Smooth muscle cell (in vitro differentiated cells): ENCODE measurements at regions not wholly inside any gene's neighbourhood (a gene's known extent, or its start where the extent isn't known, plus 50 kb on each side); places are given as distances from the start of the nearest gene placed in this dataset.

Source experiments
- DNase-seq: peaks from one replicate; lab custom pipeline; 2025; ENCODE audit not compliant: unreplicated experiment; lab: John Stamatoyannopoulos, UW
- H2AFZ ChIP-seq: fragments of 200-600 bp; sonication (generic); 2 replicates; pipeline ENCODE4 v1.6.0; 2016; ENCODE audit warnings: antibody characterized with exemption, low read depth, mild to moderate bottlenecking
- H3F3A ChIP-seq: fragments of 200-600 bp; sonication (generic); 2 replicates; pipeline ENCODE4 v1.6.0; 2017; ENCODE audit warnings: antibody characterized with exemption, low read depth
- H3K27ac ChIP-seq: fragments of 200-600 bp; sonication (generic); 2 replicates; pipeline ENCODE4 v1.5.1; 2016; ENCODE audit warnings: low read depth, mild to moderate bottlenecking
- H3K27me3 ChIP-seq: fragments of 200-600 bp; sonication (generic); 2 replicates; pipeline ENCODE4 v1.6.1; 2016; ENCODE audit warnings: low read depth, mild to moderate bottlenecking
- H3K36me3 ChIP-seq: fragments of 200-600 bp; sonication (generic); 2 replicates; pipeline ENCODE4 v1.5.1; 2016; ENCODE audit warnings: low read depth
- H3K4me1 ChIP-seq: fragments of 200-600 bp; sonication (generic); 2 replicates; pipeline ENCODE4 v1.5.1; 2016; ENCODE audit warnings: low read depth
- H3K4me2 ChIP-seq: fragments of 200-600 bp; sonication (generic); 2 replicates; pipeline ENCODE4 v1.6.0; 2016; ENCODE audit warnings: mild to moderate bottlenecking
- H3K4me3 ChIP-seq: fragments of 200-600 bp; sonication (generic); 2 replicates; pipeline ENCODE4 v1.5.1; 2016; ENCODE audit warnings: mild to moderate bottlenecking
- H3K79me2 ChIP-seq: fragments of 200-600 bp; sonication (generic); 2 replicates; pipeline ENCODE4 v1.6.0; 2016; ENCODE audit warnings: low read depth, mild to moderate bottlenecking
- H3K9ac ChIP-seq: fragments of 200-600 bp; sonication (generic); 2 replicates; pipeline ENCODE4 v1.6.0; 2016; ENCODE audit warnings: low read depth
- H3K9me3 ChIP-seq: fragments of 200-600 bp; sonication (generic); replicated peaks from 2 replicates; pipeline ENCODE4 v1.5.1; 2016; ENCODE audit warnings: low read depth
- H4K20me1 ChIP-seq: fragments of 200-600 bp; sonication (generic); 2 replicates; pipeline ENCODE4 v1.6.0; 2016; ENCODE audit warnings: low read depth
- WGBS: methylation state at CpG from one replicate; pipeline ENCODE4 v1.1.7; 2016; ENCODE audit warnings: low lambda C conversion rate; 5-methylcytosine and 5-hydroxymethylcytosine counted together
- TF ChIP-seq, protein P1 (sequence below): fragments of 200-600 bp; sonication (generic); IDR thresholded peaks from 2 replicates; pipeline ENCODE4 v1.5.1; 2017; ENCODE audit warnings: borderline replicate concordance, mild to moderate bottlenecking, antibody characterized with exemption; ENCODE audit not compliant: insufficient read depth, poor library complexity, severe bottlenecking

DNA sequence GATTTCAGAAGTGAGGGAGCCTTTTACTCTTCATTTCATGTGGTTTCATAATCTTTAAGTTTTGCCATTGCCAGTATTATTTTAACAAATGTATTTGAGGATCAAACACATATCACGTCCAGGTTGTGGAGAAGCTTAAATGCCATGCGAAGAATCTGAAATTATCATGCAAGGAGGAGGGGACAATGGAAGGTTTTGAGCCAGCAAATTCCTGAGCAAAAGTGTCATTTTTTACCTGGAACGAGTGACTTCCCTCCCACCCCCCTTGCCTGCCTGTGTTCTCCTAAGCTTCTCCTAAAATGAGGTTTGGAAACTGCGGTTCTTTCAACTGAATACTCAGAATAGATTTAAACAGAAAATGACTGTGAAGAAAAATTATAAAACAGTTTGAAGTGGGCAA is 77.6 kb downstream of the C16orf95 start:
- 68% methylated on average over 4 of the region's 4 CpGs for WGBS
- peaks cover 14% of the 10 kb centered on the region for H3K4me1 ChIP-seq
- no peaks in the 10 kb centered on the region for H3K79me2 ChIP-seq
- peak overlapping the region; percentile 71 for H3K4me2 ChIP-seq
- no peaks in the 10 kb centered on the region for H3K36me3 ChIP-seq
- DNase-seq = no peak
- no peaks in the 10 kb centered on the region for H3K27me3 ChIP-seq
- no peaks in the 10 kb centered on the region for H3F3A ChIP-seq
- TF ChIP-seq, protein P1, sequence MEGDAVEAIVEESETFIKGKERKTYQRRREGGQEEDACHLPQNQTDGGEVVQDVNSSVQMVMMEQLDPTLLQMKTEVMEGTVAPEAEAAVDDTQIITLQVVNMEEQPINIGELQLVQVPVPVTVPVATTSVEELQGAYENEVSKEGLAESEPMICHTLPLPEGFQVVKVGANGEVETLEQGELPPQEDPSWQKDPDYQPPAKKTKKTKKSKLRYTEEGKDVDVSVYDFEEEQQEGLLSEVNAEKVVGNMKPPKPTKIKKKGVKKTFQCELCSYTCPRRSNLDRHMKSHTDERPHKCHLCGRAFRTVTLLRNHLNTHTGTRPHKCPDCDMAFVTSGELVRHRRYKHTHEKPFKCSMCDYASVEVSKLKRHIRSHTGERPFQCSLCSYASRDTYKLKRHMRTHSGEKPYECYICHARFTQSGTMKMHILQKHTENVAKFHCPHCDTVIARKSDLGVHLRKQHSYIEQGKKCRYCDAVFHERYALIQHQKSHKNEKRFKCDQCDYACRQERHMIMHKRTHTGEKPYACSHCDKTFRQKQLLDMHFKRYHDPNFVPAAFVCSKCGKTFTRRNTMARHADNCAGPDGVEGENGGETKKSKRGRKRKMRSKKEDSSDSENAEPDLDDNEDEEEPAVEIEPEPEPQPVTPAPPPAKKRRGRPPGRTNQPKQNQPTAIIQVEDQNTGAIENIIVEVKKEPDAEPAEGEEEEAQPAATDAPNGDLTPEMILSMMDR = no peak
- H4K20me1 ChIP-seq = no peaks in the 10 kb centered on the region
- H3K4me3 ChIP-seq = no peak overlapping the region
- no peak overlapping the region for H2AFZ ChIP-seq
- peak overlapping the region; percentile 43 for H3K9ac ChIP-seq
- peak overlapping the region; percentile 77 for H3K27ac ChIP-seq
- no peaks in the 10 kb centered on the region for H3K9me3 ChIP-seq

- Histone ChIP-seq H4K20me1 (no peaks in the 10 kb centered on the region), H3K9me3 (no peaks in the 10 kb centered on the region), H2AFZ (no peak overlapping the region), H3F3A (no peaks in the 10 kb centered on the region), H3K9ac (peak overlapping the region; percentile 25), H3K27me3 (no peaks in the 10 kb centered on the region), H3K36me3 (no peaks in the 10 kb centered on the region), H3K4me1 (peaks cover 14% of the 10 kb centered on the region), H3K79me2 (no peaks in the 10 kb centered on the region), H3K4me2 (peak overlapping the region; percentile 71), H3K27ac (peak overlapping the region; percentile 77), H3K4me3 (no peak overlapping the region)
- TF ChIP-seq, protein P1 = no peak
- WGBS = 37% methylated on average over 14 of the region's 14 CpGs
- DNase-seq = no peak
These were observed 76.7 kb downstream of the C16orf95 start for GRCh38 chr16:87240211-87241136.

DNA sequence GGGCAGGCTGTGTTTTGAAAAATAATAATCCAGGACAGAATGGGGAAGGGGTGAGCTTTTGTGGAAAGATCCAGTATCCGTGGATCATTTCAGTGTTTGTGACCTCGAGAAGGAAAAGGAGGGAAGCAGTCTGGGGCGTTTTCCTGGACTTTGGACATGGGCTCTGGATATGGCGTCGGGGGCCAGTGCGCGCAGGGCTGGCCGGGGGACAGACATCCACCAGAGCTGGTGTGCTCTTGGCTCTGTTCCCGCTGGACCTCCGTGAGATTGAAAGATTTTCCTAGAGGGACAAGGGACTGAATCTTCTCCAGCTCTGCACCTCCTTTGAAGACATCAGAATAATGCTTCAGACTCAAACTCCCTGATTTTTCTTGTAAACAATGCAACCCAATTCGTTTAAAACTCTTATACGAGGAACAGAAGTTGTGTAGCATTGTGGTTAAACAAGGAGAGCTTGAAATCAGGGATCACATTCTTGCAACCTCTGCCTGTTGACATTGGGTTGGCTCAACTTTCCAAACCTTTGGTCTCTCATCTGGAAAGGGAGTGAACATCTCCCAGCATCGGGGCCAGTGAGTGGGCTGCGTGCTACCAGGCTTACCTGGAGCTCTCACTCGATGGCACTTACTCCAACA is 75.9 kb downstream of the C16orf95 start:
- Histone ChIP-seq H3K4me2 (peak overlapping the region; percentile 71), H4K20me1 (no peaks in the 10 kb centered on the region), H2AFZ (no peak overlapping the region), H3K36me3 (no peaks in the 10 kb centered on the region), H3F3A (no peaks in the 10 kb centered on the region), H3K79me2 (no peaks in the 10 kb centered on the region), H3K9me3 (no peaks in the 10 kb centered on the region), H3K4me1 (peaks cover 14% of the 10 kb centered on the region), H3K9ac (no peak overlapping the region), H3K27me3 (no peaks in the 10 kb centered on the region), H3K27ac (peak overlapping the region; percentile 77), H3K4me3 (no peak overlapping the region)
- 82% methylated on average over 15 of the region's 15 CpGs for WGBS
- DNase-seq = no peak
- TF ChIP-seq, protein P1 = no peak
